ENCODE measurements at regions not wholly inside any gene's neighbourhood (a gene's known extent, or its start where the extent isn't known, plus 50 kb on each side); places are given as distances from the start of the nearest gene placed in this dataset.

- TF ChIP-seq CTCF (conservative IDR thresholded peaks at IDR 0.05; ENCODE audit: low read length) (no peak), EZH2phosphoT487 (IDR thresholded peaks at IDR 0.05; ENCODE audit: borderline replicate concordance, low read depth, low read length) (no peak)
Observed at GRCh38 chr5:112686675-112687074, 51.0 kb upstream of the APC start.

Data from OCI-LY7 (cell line).